Keratinocyte (primary cell): ENCODE measurements at regions not wholly inside any gene's neighbourhood (a gene's known extent, or its start where the extent isn't known, plus 50 kb on each side); places are given as distances from the start of the nearest gene placed in this dataset.

Source experiments
- DNase-seq: peaks from one replicate; pipeline ENCODE4 v3.0.0-alpha.2; 2011; ENCODE audit warnings: low read depth, missing footprints, low spot score
- FAIRE-seq: peaks from 2 replicates; lab custom pipeline; 2011; peaks lifted over from hg19 to GRCh38; lab: Jason Lieb, UNC
- H2AFZ ChIP-seq: 2 replicates; pipeline ENCODE4 v1.6.0; 2012; ENCODE audit warnings: low read length, control low read depth, inconsistent platforms; ENCODE audit not compliant: control insufficient read depth
- H3K27ac ChIP-seq: 2 replicates; pipeline ENCODE4 v1.5.1; 2011; ENCODE audit warnings: low read length; ENCODE audit not compliant: control insufficient read depth, insufficient read depth
- H3K27me3 ChIP-seq: 3 replicates; pipeline ENCODE4 v1.6.0; 2011; ENCODE audit warnings: low read length; ENCODE audit not compliant: control insufficient read depth, insufficient read depth; ENCODE audit errors: extremely low read depth
- H3K36me3 ChIP-seq, 2 experiments: 2 replicates in 1 of 2; 3 replicates in 1 of 2; pipeline ENCODE4 v1.5.1; 2011; ENCODE audit warnings: low read length in 2 of 2, mild to moderate bottlenecking in 1 of 2; ENCODE audit not compliant: control insufficient read depth in 2 of 2, insufficient read depth in 2 of 2; ENCODE audit errors: extremely low read depth in 1 of 2
- H3K4me1 ChIP-seq: 3 replicates; pipeline ENCODE4 v1.5.1; 2011; ENCODE audit warnings: low read length; ENCODE audit not compliant: control insufficient read depth, insufficient read depth; ENCODE audit errors: extremely low read depth
- H3K4me2 ChIP-seq: 3 replicates; pipeline ENCODE4 v1.6.0; 2011; ENCODE audit warnings: low read depth, low read length; ENCODE audit not compliant: control insufficient read depth, insufficient read depth; ENCODE audit errors: extremely low read depth
- H3K4me3 ChIP-seq, 3 experiments: fragments of 200-600 bp in 1 of 3; sonication (generic) in 1 of 3; 2 replicates in 2 of 3; 3 replicates in 1 of 3; pipeline ENCODE4 v1.5.1; 2011 to 2016; ENCODE audit warnings: low read length in 3 of 3, mild to moderate bottlenecking in 3 of 3, control low read depth in 2 of 3, inconsistent platforms in 1 of 3, low read depth in 1 of 3, mixed read lengths in 1 of 3, mixed run types in 1 of 3, moderate library complexity in 1 of 3; ENCODE audit not compliant: control insufficient read depth in 2 of 3, insufficient read depth in 2 of 3; ENCODE audit errors: extremely low read depth in 1 of 3
- H3K79me2 ChIP-seq: 2 replicates; pipeline ENCODE4 v1.6.0; 2012; ENCODE audit warnings: low read length; ENCODE audit not compliant: control insufficient read depth, insufficient read depth
- H3K9ac ChIP-seq: 3 replicates; pipeline ENCODE4 v1.6.0; 2011; ENCODE audit warnings: low read length; ENCODE audit not compliant: control insufficient read depth, insufficient read depth; ENCODE audit errors: extremely low read depth
- H3K9me1 ChIP-seq: 3 replicates; pipeline ENCODE4 v1.6.0; 2011; ENCODE audit warnings: low read length; ENCODE audit not compliant: control insufficient read depth, insufficient read depth; ENCODE audit errors: extremely low read depth
- H3K9me3 ChIP-seq: 2 replicates; pipeline ENCODE4 v1.5.1; 2012; ENCODE audit warnings: low read depth, low read length; ENCODE audit not compliant: control insufficient read depth
- H4K20me1 ChIP-seq: 3 replicates; pipeline ENCODE4 v1.6.0; 2011; ENCODE audit warnings: low read length; ENCODE audit not compliant: control insufficient read depth, insufficient read depth; ENCODE audit errors: extremely low read depth
- EZH2 ChIP-seq: IDR thresholded peaks from one replicate; pipeline ENCODE4 v1.6.1; 2012; ENCODE audit warnings: inconsistent platforms, mild to moderate bottlenecking, low read length, moderate library complexity
- dilution Hi-C: fragments of 300-500 bp; cut with MboI; formaldehyde crosslinking; loops from one replicate; pipeline ENCODE4 v1.7.0; 2020; ENCODE audit warnings: low sequenced_read_pairs; ENCODE audit not compliant: extremely low pct_ligation_motif_present
- TF ChIP-seq, protein P1 (sequence below), 3 experiments: IDR thresholded peaks in 1 of 3; conservative IDR thresholded peaks in 1 of 3; optimal IDR thresholded peaks in 1 of 3; 2 replicates in 2 of 3; 3 replicates in 1 of 3; pipeline versions ENCODE3 to v1.5.1; 2011; ENCODE audit warnings: low read length in 3 of 3, mild to moderate bottlenecking in 3 of 3, moderate library complexity in 2 of 3, control low read depth in 1 of 3, inconsistent platforms in 1 of 3; ENCODE audit not compliant: insufficient read depth in 2 of 3; ENCODE audit errors: extremely low read depth in 1 of 3

DNA sequence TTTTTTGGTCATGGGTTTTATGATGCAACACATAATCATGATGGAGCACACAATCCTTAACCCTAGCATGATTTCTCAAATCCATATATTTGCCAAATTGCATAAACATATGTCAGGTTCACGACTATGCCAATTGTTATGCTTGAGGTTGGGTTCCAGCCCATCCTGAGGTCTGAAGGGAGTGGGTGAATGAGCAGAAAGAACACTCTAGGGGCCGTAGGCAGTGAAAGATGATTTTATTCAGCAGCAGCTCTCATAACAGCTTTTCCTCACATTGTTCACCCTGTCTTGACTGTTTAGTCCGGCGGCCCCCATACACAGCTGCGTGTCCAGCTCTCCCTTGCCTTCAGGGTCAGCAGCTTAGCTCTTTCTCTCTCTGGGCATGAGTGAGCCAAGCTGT is 627.7 kb downstream of the PLA2G4A start:
- no peak for DNase-seq
- no peak overlapping the region for H2AFZ ChIP-seq
- H3K4me1 ChIP-seq = no peaks in the 10 kb centered on the region
- FAIRE-seq = no peak
- H3K9me1 ChIP-seq = no peaks in the 10 kb centered on the region
- dilution Hi-C loops = no loop called here
- H3K79me2 ChIP-seq = no peaks in the 10 kb centered on the region
- H3K27ac ChIP-seq = no peak overlapping the region
- H4K20me1 ChIP-seq = no peaks in the 10 kb centered on the region
- no peaks in the 10 kb centered on the region for H3K27me3 ChIP-seq
- H3K4me2 ChIP-seq = no peak overlapping the region
- H3K9me3 ChIP-seq = no peaks in the 10 kb centered on the region
- TF ChIP-seq, protein P1, sequence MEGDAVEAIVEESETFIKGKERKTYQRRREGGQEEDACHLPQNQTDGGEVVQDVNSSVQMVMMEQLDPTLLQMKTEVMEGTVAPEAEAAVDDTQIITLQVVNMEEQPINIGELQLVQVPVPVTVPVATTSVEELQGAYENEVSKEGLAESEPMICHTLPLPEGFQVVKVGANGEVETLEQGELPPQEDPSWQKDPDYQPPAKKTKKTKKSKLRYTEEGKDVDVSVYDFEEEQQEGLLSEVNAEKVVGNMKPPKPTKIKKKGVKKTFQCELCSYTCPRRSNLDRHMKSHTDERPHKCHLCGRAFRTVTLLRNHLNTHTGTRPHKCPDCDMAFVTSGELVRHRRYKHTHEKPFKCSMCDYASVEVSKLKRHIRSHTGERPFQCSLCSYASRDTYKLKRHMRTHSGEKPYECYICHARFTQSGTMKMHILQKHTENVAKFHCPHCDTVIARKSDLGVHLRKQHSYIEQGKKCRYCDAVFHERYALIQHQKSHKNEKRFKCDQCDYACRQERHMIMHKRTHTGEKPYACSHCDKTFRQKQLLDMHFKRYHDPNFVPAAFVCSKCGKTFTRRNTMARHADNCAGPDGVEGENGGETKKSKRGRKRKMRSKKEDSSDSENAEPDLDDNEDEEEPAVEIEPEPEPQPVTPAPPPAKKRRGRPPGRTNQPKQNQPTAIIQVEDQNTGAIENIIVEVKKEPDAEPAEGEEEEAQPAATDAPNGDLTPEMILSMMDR (optimal IDR thresholded peaks at IDR 0.05 in 1 of 3, IDR thresholded peaks at IDR 0.05 in 1 of 3, conservative IDR thresholded peaks at IDR 0.05 in 1 of 3; ENCODE audit: extremely low read depth in 1 of 3, insufficient read depth in 2 of 3, low read length in 3 of 3) = no peak
- TF ChIP-seq EZH2 = no peak
- H3K9ac ChIP-seq = no peak overlapping the region
- no peak overlapping the region for H3K4me3 ChIP-seq
- no peaks in the 10 kb centered on the region for H3K36me3 ChIP-seq

DNA sequence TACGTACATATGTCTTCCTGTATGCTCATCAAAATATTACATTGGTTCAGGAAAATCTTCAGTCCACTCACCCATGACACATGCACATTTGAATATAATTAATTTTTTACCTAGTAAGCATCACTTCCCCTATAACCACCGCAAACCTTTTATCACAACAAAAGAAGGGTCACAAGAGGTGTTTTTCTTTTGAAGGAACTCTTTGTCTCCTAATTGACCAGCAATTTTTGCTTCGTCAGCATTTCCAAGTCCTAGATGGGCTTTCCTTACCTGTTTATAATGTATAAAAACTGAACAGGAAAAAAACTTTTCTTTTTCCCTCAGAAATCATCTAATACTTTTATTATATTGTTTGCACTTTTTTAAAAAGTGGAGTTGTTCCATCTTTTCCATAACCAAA is 631.3 kb downstream of the PLA2G4A start:
- no peak overlapping the region for H2AFZ ChIP-seq
- H3K27me3 ChIP-seq = no peaks in the 10 kb centered on the region
- H3K79me2 ChIP-seq = no peaks in the 10 kb centered on the region
- FAIRE-seq (no peak), DNase-seq (no peak)
- H3K9me3 ChIP-seq = no peaks in the 10 kb centered on the region
- no peak overlapping the region for H3K27ac ChIP-seq
- no peak overlapping the region for H3K9ac ChIP-seq
- H3K4me1 ChIP-seq = no peaks in the 10 kb centered on the region
- no peaks in the 10 kb centered on the region for H3K9me1 ChIP-seq
- H3K36me3 ChIP-seq = no peaks in the 10 kb centered on the region
- no peak for TF ChIP-seq EZH2
- TF ChIP-seq, protein P1 (optimal IDR thresholded peaks at IDR 0.05 in 1 of 3, IDR thresholded peaks at IDR 0.05 in 1 of 3, conservative IDR thresholded peaks at IDR 0.05 in 1 of 3; ENCODE audit: extremely low read depth in 1 of 3, insufficient read depth in 2 of 3, low read length in 3 of 3) = no peak
- no peak overlapping the region for H3K4me2 ChIP-seq
- H4K20me1 ChIP-seq = no peaks in the 10 kb centered on the region
- no peak overlapping the region for H3K4me3 ChIP-seq
- dilution Hi-C loops = no loop called here
